ENCODE measurements at regions not wholly inside any gene's neighbourhood (a gene's known extent, or its start where the extent isn't known, plus 50 kb on each side); places are given as distances from the start of the nearest gene placed in this dataset.

GRCh38 chr2:204012072-204012653 is 75.6 kb downstream of the ICOS start:
- peak; percentile 25 for DNase-seq (ENCODE audit: low read depth)

- no peak for DNase-seq (ENCODE audit: low read depth)
Observed at GRCh38 chr2:204015118-204015843, 78.7 kb downstream of the ICOS start.

- no peak for DNase-seq (ENCODE audit: low read depth)
Observed at GRCh38 chr2:204018717-204019116, 82.2 kb downstream of the ICOS start.

GRCh38 chr2:204019572-204020501 is 83.3 kb downstream of the ICOS start:
- peak; percentile 7 for DNase-seq (ENCODE audit: low read depth)

GRCh38 chr2:204021290-204022081 is 84.9 kb downstream of the ICOS start:
- DNase-seq (ENCODE audit: low read depth), result peak; percentile 10

- DNase-seq (ENCODE audit: low read depth), result no peak
Observed at GRCh38 chr2:204022550-204022949, 86.0 kb downstream of the ICOS start.

GRCh38 chr2:204023088-204023487 is 86.5 kb downstream of the ICOS start:
- DNase-seq (ENCODE audit: low read depth), result no peak

GRCh38 chr2:204024503-204024902 is 87.9 kb downstream of the ICOS start:
- peak; percentile 29 for DNase-seq (ENCODE audit: low read depth)

- no peak for DNase-seq (ENCODE audit: low read depth)
Observed at GRCh38 chr2:204024906-204025475, 88.4 kb downstream of the ICOS start.

GRCh38 chr2:204026294-204026693 is 89.7 kb downstream of the ICOS start:
- DNase-seq (ENCODE audit: low read depth), result no peak

GRCh38 chr2:204027091-204027490 is 90.5 kb downstream of the ICOS start:
- no peak for DNase-seq (ENCODE audit: low read depth)

GRCh38 chr2:204030322-204030721 is 93.8 kb downstream of the ICOS start:
- DNase-seq (ENCODE audit: low read depth), result no peak

GRCh38 chr2:204031056-204031455 is 94.5 kb downstream of the ICOS start:
- DNase-seq (ENCODE audit: low read depth), result no peak

- DNase-seq (ENCODE audit: low read depth), result no peak
Observed at GRCh38 chr2:204032301-204032700, 95.7 kb downstream of the ICOS start.

GRCh38 chr2:204033611-204034495 is 97.3 kb downstream of the ICOS start:
- DNase-seq (ENCODE audit: low read depth), result no peak

GRCh38 chr2:204036706-204037105 is 100.1 kb downstream of the ICOS start:
- DNase-seq (ENCODE audit: low read depth), result no peak

- no peak for DNase-seq (ENCODE audit: low read depth)
Observed at GRCh38 chr2:204037286-204037685, 100.7 kb downstream of the ICOS start.

GRCh38 chr2:204039298-204039838 is 102.8 kb downstream of the ICOS start:
- no peak for DNase-seq (ENCODE audit: low read depth)

GRCh38 chr2:204040016-204040415 is 103.5 kb downstream of the ICOS start:
- DNase-seq (ENCODE audit: low read depth), result no peak

GRCh38 chr2:204042401-204042800 is 105.8 kb downstream of the ICOS start:
- DNase-seq (ENCODE audit: low read depth), result no peak

All from stromal cell of bone marrow (primary cell).